ENCODE measurements at regions not wholly inside any gene's neighbourhood (a gene's known extent, or its start where the extent isn't known, plus 50 kb on each side); places are given as distances from the start of the nearest gene placed in this dataset.

- Histone ChIP-seq H3K9ac (ENCODE audit: control insufficient read depth, insufficient read depth, low read length) (no peak overlapping the region), H3K27me3 (replicated peaks in 1 of 2; ENCODE audit: control insufficient read depth in 2 of 2, insufficient read depth in 2 of 2, low read length in 1 of 2) (no peaks in the 10 kb centered on the region), H3K79me2 (ENCODE audit: control insufficient read depth, insufficient read depth, low read length) (no peaks in the 10 kb centered on the region), H3K4me3 (no peak overlapping the region), H2AFZ (ENCODE audit: control insufficient read depth, low read depth, low read length) (no peak overlapping the region), H3K4me1 (ENCODE audit: control insufficient read depth, insufficient read depth, low read length) (no peaks in the 10 kb centered on the region), H3K9me3 (replicated peaks; ENCODE audit: control insufficient read depth, insufficient read depth, low read length) (no peaks in the 10 kb centered on the region), H3K36me3 (ENCODE audit: control insufficient read depth in 2 of 2, insufficient read depth in 2 of 2, low read length in 1 of 2) (no peaks in the 10 kb centered on the region), H3K27ac (ENCODE audit: control insufficient read depth, insufficient read depth) (no peak overlapping the region), H4K20me1 (ENCODE audit: control insufficient read depth, insufficient read depth) (no peaks in the 10 kb centered on the region), H3K4me2 (ENCODE audit: control insufficient read depth, insufficient read depth) (no peak overlapping the region)
- ATAC-seq (no peak), DNase-seq (ENCODE audit: low read depth, low spot score) (no peak), FAIRE-seq (no peak)
- TF ChIP-seq, protein P1, sequence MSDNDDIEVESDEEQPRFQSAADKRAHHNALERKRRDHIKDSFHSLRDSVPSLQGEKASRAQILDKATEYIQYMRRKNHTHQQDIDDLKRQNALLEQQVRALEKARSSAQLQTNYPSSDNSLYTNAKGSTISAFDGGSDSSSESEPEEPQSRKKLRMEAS (IDR thresholded peaks at IDR 0.05; ENCODE audit: low read depth, low read length): no peak
- TF ChIP-seq SMAD1 (IDR thresholded peaks at IDR 0.05; ENCODE audit: low read depth, partially characterized antibody): no peak
- TF ChIP-seq TCF7 (IDR thresholded peaks at IDR 0.05; ENCODE audit: borderline replicate concordance): no peak
- TF ChIP-seq ZNF274 (IDR thresholded peaks at IDR 0.05; ENCODE audit: insufficient read depth, insufficient read length): no peak
- TF ChIP-seq NKRF (conservative IDR thresholded peaks at IDR 0.05): no peak
- TF ChIP-seq ZNF24 (IDR thresholded peaks at IDR 0.05): no peak
- TF ChIP-seq ZNF384 (IDR thresholded peaks at IDR 0.05; ENCODE audit: borderline replicate concordance, low read depth, low read length): no peak
- no peak for TF ChIP-seq TCF12 (IDR thresholded peaks at IDR 0.05; ENCODE audit: low read depth, low read length)
- TF ChIP-seq, protein P2, sequence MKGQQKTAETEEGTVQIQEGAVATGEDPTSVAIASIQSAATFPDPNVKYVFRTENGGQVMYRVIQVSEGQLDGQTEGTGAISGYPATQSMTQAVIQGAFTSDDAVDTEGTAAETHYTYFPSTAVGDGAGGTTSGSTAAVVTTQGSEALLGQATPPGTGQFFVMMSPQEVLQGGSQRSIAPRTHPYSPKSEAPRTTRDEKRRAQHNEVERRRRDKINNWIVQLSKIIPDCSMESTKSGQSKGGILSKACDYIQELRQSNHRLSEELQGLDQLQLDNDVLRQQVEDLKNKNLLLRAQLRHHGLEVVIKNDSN (IDR thresholded peaks at IDR 0.05; ENCODE audit: borderline replicate concordance, extremely low read length, insufficient read depth, low read depth, low read length): no peak
- no peak for TF ChIP-seq ZBTB11 (CRISPR knock-in tag; IDR thresholded peaks at IDR 0.05)
- no TSS peak for BruUV-seq (replicated peaks)
- ChIA-PET CTCF (interaction anchor here (0.7 to 0.9 kb wide), 3 partner anchors 175 to 382 kb away, joined by 3 read pairs; no protein-coding TSS in a partner anchor), RAD21 (ENCODE audit: unreplicated experiment) (no interaction called here), POLR2A (no interaction called here), SMC1A (ENCODE audit: uncharacterized antibody, unreplicated experiment) (no interaction called here)
- WGBS (ENCODE audit: insufficient coverage, insufficient replicate concordance, low lambda C conversion rate, missing lambda C conversion rate): 40% methylated on average over 1 of the region's 1 CpG
- in situ Hi-C loops (cut with MboI): loop anchor here (10.0 kb wide), 1 partner anchor 258 kb away; no protein-coding TSS in a partner anchor
- intact Hi-C loops (cut with micrococcal nuclease; ENCODE audit: unreplicated experiment): loop anchor here (10.0 kb wide), 1 partner anchor 628 kb away; no protein-coding TSS in a partner anchor
Measured at GRCh38 chr4:157997296-157997695, 175.5 kb downstream of the GASK1B start.
